DOHH2 (cell line): ENCODE measurements at regions not wholly inside any gene's neighbourhood (a gene's known extent, or its start where the extent isn't known, plus 50 kb on each side); places are given as distances from the start of the nearest gene placed in this dataset.

Experiments
- CTCF ChIP-seq: fragments of 200-600 bp; sonication (generic); IDR thresholded peaks from one replicate; pipeline ENCODE4 v1.5.1; 2014; ENCODE audit warnings: antibody characterized with exemption, mild to moderate bottlenecking, low read depth, low read length; ENCODE audit not compliant: poor library complexity, severe bottlenecking
- EZH2phosphoT487 ChIP-seq: fragments of 200-600 bp; sonication (generic); IDR thresholded peaks from 2 replicates; pipeline ENCODE4 v1.6.1; 2017; ENCODE audit warnings: borderline replicate concordance, mild to moderate bottlenecking, antibody characterized with exemption, low read length, moderate library complexity, mixed read lengths

- TF ChIP-seq CTCF (no peak), EZH2phosphoT487 (no peak)
These were observed 379.9 kb downstream of the LIG4 start for GRCh38 chr13:107835339-107836018.
